ENCODE measurements at regions not wholly inside any gene's neighbourhood (a gene's known extent, or its start where the extent isn't known, plus 50 kb on each side); places are given as distances from the start of the nearest gene placed in this dataset.

GRCh38 chr7:96424411-96424810 lies 102.5 kb upstream of the SLC25A13 start:
- TF ChIP-seq CTCF (IDR thresholded peaks at IDR 0.05; ENCODE audit: insufficient read depth, low read depth, low read length): no peak
- H3K4me3 ChIP-seq (ENCODE audit: low read depth, low read length): no peak overlapping the region
- DNase-seq (ENCODE audit: low read depth): no peak

GRCh38 chr7:96422388-96422787 lies 100.5 kb upstream of the SLC25A13 start:
- no peak overlapping the region for H3K4me3 ChIP-seq (ENCODE audit: low read depth, low read length)
- no peak for DNase-seq (ENCODE audit: low read depth)
- TF ChIP-seq CTCF (IDR thresholded peaks at IDR 0.05; ENCODE audit: insufficient read depth, low read depth, low read length): no peak

- no peak for DNase-seq (ENCODE audit: low read depth)
- no peak for TF ChIP-seq CTCF (IDR thresholded peaks at IDR 0.05; ENCODE audit: insufficient read depth, low read depth, low read length)
- H3K4me3 ChIP-seq (ENCODE audit: low read depth, low read length): no peak overlapping the region
Observed at GRCh38 chr7:96418581-96418980, 96.7 kb upstream of the SLC25A13 start.

- no peak overlapping the region for H3K4me3 ChIP-seq (ENCODE audit: low read depth, low read length)
- no peak for DNase-seq (ENCODE audit: low read depth)
Observed at GRCh38 chr7:96417784-96418183, 95.9 kb upstream of the SLC25A13 start.

GRCh38 chr7:96416599-96416998 lies 94.7 kb upstream of the SLC25A13 start:
- no peak overlapping the region for H3K4me3 ChIP-seq (ENCODE audit: low read depth, low read length)
- TF ChIP-seq CTCF (IDR thresholded peaks at IDR 0.05; ENCODE audit: insufficient read depth, low read depth, low read length): no peak
- DNase-seq (ENCODE audit: low read depth): no peak

More at GRCh38 chr7:96417784-96418183, 95.9 kb upstream of the SLC25A13 start:
- no peak for TF ChIP-seq CTCF (IDR thresholded peaks at IDR 0.05; ENCODE audit: insufficient read depth, low read depth, low read length)

GRCh38 chr7:96416116-96416515 lies 94.2 kb upstream of the SLC25A13 start:
- no peak for DNase-seq (ENCODE audit: low read depth)
- no peak for TF ChIP-seq CTCF (IDR thresholded peaks at IDR 0.05; ENCODE audit: insufficient read depth, low read depth, low read length)
- H3K4me3 ChIP-seq (ENCODE audit: low read depth, low read length): no peak overlapping the region

GRCh38 chr7:96415293-96415940 lies 93.5 kb upstream of the SLC25A13 start:
- H3K4me3 ChIP-seq (ENCODE audit: low read depth, low read length): no peak overlapping the region
- no peak for TF ChIP-seq CTCF (IDR thresholded peaks at IDR 0.05; ENCODE audit: insufficient read depth, low read depth, low read length)
- no peak for DNase-seq (ENCODE audit: low read depth)

Measured in fibroblast of villous mesenchyme (primary cell).